ENCODE measurements at regions not wholly inside any gene's neighbourhood (a gene's known extent, or its start where the extent isn't known, plus 50 kb on each side); places are given as distances from the start of the nearest gene placed in this dataset.

- Histone ChIP-seq H3K27ac (ENCODE audit: low read length) (no peak overlapping the region), H3K4me2 (ENCODE audit: low read length) (no peak overlapping the region), H3F3A (ENCODE audit: insufficient read depth, low read length, poor library complexity, severe bottlenecking) (no peaks in the 10 kb centered on the region), H3K9ac (ENCODE audit: low read length) (no peak overlapping the region), H2AFZ (ENCODE audit: low read depth, low read length) (no peak overlapping the region), H3K9me2 (ENCODE audit: insufficient read depth, low read length) (no peaks in the 10 kb centered on the region), H3K79me2 (replicated peaks; ENCODE audit: insufficient read depth, low read length) (no peaks in the 10 kb centered on the region), H3K36me3 (ENCODE audit: insufficient read depth, low read length) (no peaks in the 10 kb centered on the region), H3K27me3 (ENCODE audit: insufficient read depth, low read depth, low read length) (no peaks in the 10 kb centered on the region), H3K4me3 (ENCODE audit: low read length) (no peak overlapping the region), H4K20me1 (ENCODE audit: insufficient read depth) (no peaks in the 10 kb centered on the region), H3K9me3 (ENCODE audit: low read length) (no peaks in the 10 kb centered on the region)
- TF ChIP-seq TAF1 (IDR thresholded peaks at IDR 0.05; ENCODE audit: low read depth) = no peak
- TF ChIP-seq EZH2 (IDR thresholded peaks at IDR 0.05; ENCODE audit: borderline replicate concordance, insufficient read depth, low read length, poor library complexity, severe bottlenecking) = no peak
- no peak for TF ChIP-seq RAD21 (conservative IDR thresholded peaks at IDR 0.05)
- no peak for TF ChIP-seq EP300 (conservative IDR thresholded peaks at IDR 0.05; ENCODE audit: poor library complexity, severe bottlenecking)
- no peak for TF ChIP-seq MXI1 (conservative IDR thresholded peaks at IDR 0.05; ENCODE audit: poor library complexity, severe bottlenecking)
Observed at GRCh38 chr2:221034973-221035372, 537.1 kb downstream of the EPHA4 start.

DNA sequence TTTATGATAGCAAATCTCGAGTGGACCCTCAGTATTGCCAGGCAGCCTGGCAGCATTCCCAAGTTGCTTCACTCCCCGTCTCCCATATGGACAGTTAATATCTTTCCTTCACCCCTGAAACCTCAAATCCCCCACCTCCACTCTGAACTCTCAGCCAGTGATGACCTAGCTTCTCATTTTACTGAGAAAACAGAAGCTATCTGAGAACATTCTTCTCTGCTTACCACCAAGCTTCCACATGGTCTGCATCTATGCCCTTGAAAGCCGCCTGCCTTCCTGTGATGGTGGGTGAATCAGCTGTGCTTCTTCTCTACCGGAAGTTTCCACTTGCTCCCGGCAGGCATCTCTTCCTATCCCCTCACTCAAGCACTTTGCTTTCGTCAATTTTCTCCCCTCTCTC is 529.2 kb downstream of the EPHA4 start:
- Histone ChIP-seq H3K4me3 (ENCODE audit: low read length) (no peak overlapping the region), H3K4me2 (ENCODE audit: low read length) (no peak overlapping the region), H3K36me3 (ENCODE audit: insufficient read depth, low read length) (no peaks in the 10 kb centered on the region), H3K9me3 (ENCODE audit: low read length) (no peaks in the 10 kb centered on the region), H3K27me3 (ENCODE audit: insufficient read depth, low read depth, low read length) (no peaks in the 10 kb centered on the region), H2AFZ (ENCODE audit: low read depth, low read length) (no peak overlapping the region), H4K20me1 (ENCODE audit: insufficient read depth) (no peaks in the 10 kb centered on the region), H3K9ac (ENCODE audit: low read length) (no peak overlapping the region), H3K9me2 (ENCODE audit: insufficient read depth, low read length) (no peaks in the 10 kb centered on the region), H3K27ac (ENCODE audit: low read length) (no peak overlapping the region), H3F3A (ENCODE audit: insufficient read depth, low read length, poor library complexity, severe bottlenecking) (no peaks in the 10 kb centered on the region), H3K79me2 (replicated peaks; ENCODE audit: insufficient read depth, low read length) (no peaks in the 10 kb centered on the region)
- TF ChIP-seq, protein P1, sequence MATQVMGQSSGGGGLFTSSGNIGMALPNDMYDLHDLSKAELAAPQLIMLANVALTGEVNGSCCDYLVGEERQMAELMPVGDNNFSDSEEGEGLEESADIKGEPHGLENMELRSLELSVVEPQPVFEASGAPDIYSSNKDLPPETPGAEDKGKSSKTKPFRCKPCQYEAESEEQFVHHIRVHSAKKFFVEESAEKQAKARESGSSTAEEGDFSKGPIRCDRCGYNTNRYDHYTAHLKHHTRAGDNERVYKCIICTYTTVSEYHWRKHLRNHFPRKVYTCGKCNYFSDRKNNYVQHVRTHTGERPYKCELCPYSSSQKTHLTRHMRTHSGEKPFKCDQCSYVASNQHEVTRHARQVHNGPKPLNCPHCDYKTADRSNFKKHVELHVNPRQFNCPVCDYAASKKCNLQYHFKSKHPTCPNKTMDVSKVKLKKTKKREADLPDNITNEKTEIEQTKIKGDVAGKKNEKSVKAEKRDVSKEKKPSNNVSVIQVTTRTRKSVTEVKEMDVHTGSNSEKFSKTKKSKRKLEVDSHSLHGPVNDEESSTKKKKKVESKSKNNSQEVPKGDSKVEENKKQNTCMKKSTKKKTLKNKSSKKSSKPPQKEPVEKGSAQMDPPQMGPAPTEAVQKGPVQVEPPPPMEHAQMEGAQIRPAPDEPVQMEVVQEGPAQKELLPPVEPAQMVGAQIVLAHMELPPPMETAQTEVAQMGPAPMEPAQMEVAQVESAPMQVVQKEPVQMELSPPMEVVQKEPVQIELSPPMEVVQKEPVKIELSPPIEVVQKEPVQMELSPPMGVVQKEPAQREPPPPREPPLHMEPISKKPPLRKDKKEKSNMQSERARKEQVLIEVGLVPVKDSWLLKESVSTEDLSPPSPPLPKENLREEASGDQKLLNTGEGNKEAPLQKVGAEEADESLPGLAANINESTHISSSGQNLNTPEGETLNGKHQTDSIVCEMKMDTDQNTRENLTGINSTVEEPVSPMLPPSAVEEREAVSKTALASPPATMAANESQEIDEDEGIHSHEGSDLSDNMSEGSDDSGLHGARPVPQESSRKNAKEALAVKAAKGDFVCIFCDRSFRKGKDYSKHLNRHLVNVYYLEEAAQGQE (IDR thresholded peaks at IDR 0.05; ENCODE audit: borderline replicate concordance) = no peak
- TF ChIP-seq EP300 (conservative IDR thresholded peaks at IDR 0.05; ENCODE audit: poor library complexity, severe bottlenecking) (no peak), SMC3 (conservative IDR thresholded peaks at IDR 0.05; ENCODE audit: poor library complexity) (no peak), POLR2AphosphoS5 (IDR thresholded peaks at IDR 0.05) (no peak), MXI1 (conservative IDR thresholded peaks at IDR 0.05; ENCODE audit: poor library complexity, severe bottlenecking) (no peak), EZH2 (IDR thresholded peaks at IDR 0.05; ENCODE audit: borderline replicate concordance, insufficient read depth, low read length, poor library complexity, severe bottlenecking) (no peak), RAD21 (conservative IDR thresholded peaks at IDR 0.05) (no peak)
- TF ChIP-seq, protein P2, sequence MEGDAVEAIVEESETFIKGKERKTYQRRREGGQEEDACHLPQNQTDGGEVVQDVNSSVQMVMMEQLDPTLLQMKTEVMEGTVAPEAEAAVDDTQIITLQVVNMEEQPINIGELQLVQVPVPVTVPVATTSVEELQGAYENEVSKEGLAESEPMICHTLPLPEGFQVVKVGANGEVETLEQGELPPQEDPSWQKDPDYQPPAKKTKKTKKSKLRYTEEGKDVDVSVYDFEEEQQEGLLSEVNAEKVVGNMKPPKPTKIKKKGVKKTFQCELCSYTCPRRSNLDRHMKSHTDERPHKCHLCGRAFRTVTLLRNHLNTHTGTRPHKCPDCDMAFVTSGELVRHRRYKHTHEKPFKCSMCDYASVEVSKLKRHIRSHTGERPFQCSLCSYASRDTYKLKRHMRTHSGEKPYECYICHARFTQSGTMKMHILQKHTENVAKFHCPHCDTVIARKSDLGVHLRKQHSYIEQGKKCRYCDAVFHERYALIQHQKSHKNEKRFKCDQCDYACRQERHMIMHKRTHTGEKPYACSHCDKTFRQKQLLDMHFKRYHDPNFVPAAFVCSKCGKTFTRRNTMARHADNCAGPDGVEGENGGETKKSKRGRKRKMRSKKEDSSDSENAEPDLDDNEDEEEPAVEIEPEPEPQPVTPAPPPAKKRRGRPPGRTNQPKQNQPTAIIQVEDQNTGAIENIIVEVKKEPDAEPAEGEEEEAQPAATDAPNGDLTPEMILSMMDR (IDR thresholded peaks at IDR 0.05; ENCODE audit: poor library complexity, severe bottlenecking) = no peak
